GM23338 (cell line): ENCODE measurements at regions not wholly inside any gene's neighbourhood (a gene's known extent, or its start where the extent isn't known, plus 50 kb on each side); places are given as distances from the start of the nearest gene placed in this dataset.

ENCODE experiments used
- CREB1 ChIP-seq: fragments of 250-450 bp; sonication (Bioruptor Pico); IDR thresholded peaks from 2 replicates; pipeline ENCODE4 v1.5.0; 2020; ENCODE audit warnings: low read depth, mild to moderate bottlenecking, moderate library complexity
- CTCF ChIP-seq, 2 experiments: fragments of 200-600 bp in 1 of 2; sonication (generic) in 1 of 2; conservative IDR thresholded peaks; 2 replicates each; pipeline versions ENCODE4 v1.5.1 to v1.6.1; 2016 to 2017; ENCODE audit warnings: antibody characterized with exemption in 2 of 2, low read depth in 2 of 2, mild to moderate bottlenecking in 2 of 2, moderate library complexity in 1 of 2
- ETS1 ChIP-seq: IDR thresholded peaks from 2 replicates; pipeline ENCODE4 v1.6.1; 2016; ENCODE audit warnings: antibody characterized with exemption
- EZH2 ChIP-seq: fragments of 200-600 bp; sonication (generic); IDR thresholded peaks from one replicate; pipeline ENCODE4 v1.8.0; 2017; ENCODE audit warnings: antibody characterized with exemption, mild to moderate bottlenecking, low read depth; ENCODE audit not compliant: unreplicated experiment
- EZH2phosphoT487 ChIP-seq: fragments of 200-600 bp; sonication (generic); IDR thresholded peaks from one replicate; pipeline ENCODE4 v1.8.1; 2018; ENCODE audit warnings: antibody characterized with exemption; ENCODE audit not compliant: unreplicated experiment
- JUNB ChIP-seq: IDR thresholded peaks from one replicate; pipeline ENCODE4 v1.6.1; 2016; ENCODE audit warnings: antibody characterized with exemption; ENCODE audit not compliant: unreplicated experiment
- NANOG ChIP-seq: IDR thresholded peaks from 2 replicates; pipeline ENCODE4 v1.6.1; 2016; ENCODE audit warnings: antibody characterized with exemption, borderline replicate concordance
- POLR2AphosphoS5 ChIP-seq: IDR thresholded peaks from 2 replicates; pipeline ENCODE4 v1.6.1; 2016; ENCODE audit warnings: antibody characterized with exemption, low read depth
- REST ChIP-seq: IDR thresholded peaks from one replicate; pipeline ENCODE4 v1.6.1; 2018; ENCODE audit warnings: antibody characterized with exemption; ENCODE audit not compliant: unreplicated experiment
- STAT1 ChIP-seq: IDR thresholded peaks from one replicate; pipeline ENCODE4 v1.6.1; 2016; ENCODE audit warnings: antibody characterized with exemption; ENCODE audit not compliant: unreplicated experiment
- ZNF114 ChIP-seq: fragments of 250-450 bp; sonication (Bioruptor Pico); IDR thresholded peaks from 2 replicates; pipeline ENCODE4 v1.5.0; 2020; ENCODE audit warnings: mild to moderate bottlenecking, moderate library complexity

GRCh38 chr6:6397842-6398241 is 77.4 kb upstream of the F13A1 start:
- TF ChIP-seq CTCF (conservative IDR thresholded peaks at IDR 0.05; ENCODE audit: low read depth in 2 of 2) = no peak
- TF ChIP-seq EZH2phosphoT487 = no peak
- TF ChIP-seq EZH2 = no peak
- TF ChIP-seq CREB1 (CRISPR knock-in tag) = no peak
- no peak for TF ChIP-seq POLR2AphosphoS5
- TF ChIP-seq REST = no peak
- no peak for TF ChIP-seq ETS1
- no peak for TF ChIP-seq JUNB
- TF ChIP-seq NANOG = no peak
- TF ChIP-seq STAT1 = no peak
- TF ChIP-seq ZNF114 = no peak
